IMR-90 (cell line): ENCODE measurements at regions not wholly inside any gene's neighbourhood (a gene's known extent, or its start where the extent isn't known, plus 50 kb on each side); places are given as distances from the start of the nearest gene placed in this dataset.

ENCODE experiments used
- CHD1 ChIP-seq: IDR thresholded peaks from 2 replicates; pipeline ENCODE4 v1.6.1; 2012; ENCODE audit warnings: low read depth, low read length, improper control_type of control experiment
- CTCF ChIP-seq: conservative IDR thresholded peaks from 2 replicates; pipeline ENCODE4 v1.5.1; 2012; ENCODE audit warnings: mild to moderate bottlenecking, low read depth, low read length, improper control_type of control experiment
- MAZ ChIP-seq: IDR thresholded peaks from 2 replicates; pipeline ENCODE4 v1.6.1; 2012; ENCODE audit warnings: low read depth, mild to moderate bottlenecking, low read length, improper control_type of control experiment, moderate library complexity, borderline replicate concordance
- POLR2A ChIP-seq: IDR thresholded peaks from 2 replicates; pipeline ENCODE4 v1.6.1; 2012; ENCODE audit warnings: mild to moderate bottlenecking, low read depth, low read length

GRCh38 chr5:8481007-8481406 is 612.1 kb downstream of the MTRR start:
- TF ChIP-seq POLR2A, result no peak
- no peak for TF ChIP-seq CTCF
- no peak for TF ChIP-seq MAZ
- no peak for TF ChIP-seq CHD1
